H1 (cell line): ENCODE measurements at regions not wholly inside any gene's neighbourhood (a gene's known extent, or its start where the extent isn't known, plus 50 kb on each side); places are given as distances from the start of the nearest gene placed in this dataset.

Source experiments
- CTCF ChIA-PET: fragments of 300-600 bp; sonication (Branson Sonifier 250); formaldehyde crosslinking; loops from one replicate; lab custom pipeline; 2021; ENCODE audit not compliant: partially characterized antibody; lab: Charles Lee
- POLR2A ChIA-PET: fragments of 300-600 bp; sonication (Branson Sonifier 250); formaldehyde crosslinking; loops from one replicate; lab custom pipeline; 2021; ENCODE audit warnings: inconsistent platforms; ENCODE audit not compliant: partially characterized antibody; lab: Charles Lee
- DNase-seq, 2 experiments: peaks; one replicate each; pipeline versions ENCODE4 v3.0.0 to v3.0.0-alpha.2; 2010 to 2022; ENCODE audit warnings: low spot score in 2 of 2, low read depth in 1 of 2, mixed read lengths in 1 of 2
- FAIRE-seq: peaks from 2 replicates; lab custom pipeline; 2011; peaks lifted over from hg19 to GRCh38; lab: Jason Lieb, UNC
- H2AFZ ChIP-seq: 2 replicates; pipeline ENCODE4 v1.8.1; 2012; ENCODE audit warnings: low read length, inconsistent platforms
- H2AK5ac ChIP-seq: 2 replicates; pipeline ENCODE4 v1.6.1; 2013; ENCODE audit warnings: low read depth, low read length
- H2BK120ac ChIP-seq: replicated peaks from 2 replicates; pipeline ENCODE3; 2013; ENCODE audit warnings: low read depth, low read length, inconsistent platforms
- H2BK12ac ChIP-seq: 2 replicates; pipeline ENCODE4 v1.6.1; 2013; ENCODE audit warnings: low read depth, low read length
- H2BK15ac ChIP-seq: 2 replicates; pipeline ENCODE4 v1.6.1; 2013; ENCODE audit warnings: low read length
- H2BK20ac ChIP-seq: 2 replicates; pipeline ENCODE4 v1.6.1; 2013; ENCODE audit warnings: low read length
- H2BK5ac ChIP-seq: 2 replicates; pipeline ENCODE4 v1.6.1; 2013; ENCODE audit warnings: low read depth, low read length
- H3K14ac ChIP-seq: 2 replicates; pipeline ENCODE4 v1.6.1; 2013; ENCODE audit warnings: inconsistent platforms; ENCODE audit not compliant: insufficient read length
- H3K18ac ChIP-seq: 2 replicates; pipeline ENCODE4 v1.6.1; 2013; ENCODE audit warnings: low read length; ENCODE audit errors: extremely low read depth
- H3K23ac ChIP-seq: 2 replicates; pipeline ENCODE4 v1.6.1; 2013; ENCODE audit warnings: inconsistent platforms; ENCODE audit not compliant: insufficient read length
- H3K23me2 ChIP-seq: 2 replicates; pipeline ENCODE4 v1.6.1; 2013; ENCODE audit warnings: low read depth, low read length
- H3K27ac ChIP-seq: 2 replicates; pipeline ENCODE4 v1.6.1; 2011; ENCODE audit warnings: low read depth, low read length, inconsistent platforms
- H3K27me3 ChIP-seq, 4 experiments: replicated peaks in 1 of 4; 1 replicate in 1 of 4; 2 replicates in 3 of 4; pipeline versions ENCODE4 v1.6.1 to v1.8.1; 2011 to 2013; ENCODE audit warnings: low read length in 3 of 4, mild to moderate bottlenecking in 3 of 4, inconsistent platforms in 2 of 4, mixed read lengths in 2 of 4, moderate library complexity in 1 of 4; ENCODE audit not compliant: control insufficient read depth in 3 of 4, insufficient read depth in 3 of 4; ENCODE audit errors: extremely low read depth in 1 of 4
- H3K36me3 ChIP-seq, 4 experiments: 2 replicates each; pipeline versions ENCODE4 v1.6.1 to v1.8.1; 2011 to 2013; ENCODE audit warnings: mild to moderate bottlenecking in 4 of 4, low read length in 3 of 4, moderate library complexity in 2 of 4, control low read depth in 1 of 4, inconsistent platforms in 1 of 4; ENCODE audit not compliant: insufficient read depth in 4 of 4, control insufficient read depth in 2 of 4
- H3K4ac ChIP-seq: replicated peaks from 2 replicates; pipeline ENCODE3; 2013; ENCODE audit warnings: low read length, low read depth, mixed read lengths, inconsistent platforms; ENCODE audit not compliant: insufficient read length
- H3K4me1 ChIP-seq, 4 experiments: replicated peaks in 1 of 4; 1 replicate in 1 of 4; 2 replicates in 3 of 4; pipeline versions ENCODE4 v1.6.1 to v1.8.1; 2011 to 2013; ENCODE audit warnings: low read length in 3 of 4, inconsistent platforms in 2 of 4, mixed read lengths in 1 of 4; ENCODE audit not compliant: insufficient read depth in 4 of 4, control insufficient read depth in 3 of 4
- H3K4me2 ChIP-seq, 2 experiments: 2 replicates each; pipeline versions ENCODE4 v1.6.1 to v1.8.1; 2011 to 2013; ENCODE audit warnings: low read depth in 2 of 2, low read length in 2 of 2, control low read depth in 1 of 2, inconsistent platforms in 1 of 2, mild to moderate bottlenecking in 1 of 2; ENCODE audit not compliant: insufficient read depth in 1 of 2
- H3K4me3 ChIP-seq, 4 experiments: fragments of 200-600, 300-600 bp in 1 of 4; sonication (generic), shearing (Covaris generic), sonication (Bioruptor Twin) in 1 of 4; 2 replicates each; pipeline versions ENCODE4 v1.5.1 to v1.8.1; 2011 to 2016; ENCODE audit warnings: low read length in 4 of 4, low read depth in 3 of 4, control low read depth in 2 of 4, inconsistent platforms in 2 of 4, mild to moderate bottlenecking in 2 of 4, mixed read lengths in 1 of 4, moderate library complexity in 1 of 4; ENCODE audit not compliant: insufficient read depth in 2 of 4; ENCODE audit errors: extremely low read depth in 1 of 4
- H3K56ac ChIP-seq: replicated peaks from 2 replicates; pipeline ENCODE3; 2013; ENCODE audit warnings: low read depth, mild to moderate bottlenecking, mixed read lengths, low read length, inconsistent platforms; ENCODE audit not compliant: insufficient read length
- H3K79me1 ChIP-seq: 2 replicates; pipeline ENCODE4 v1.6.1; 2013; ENCODE audit warnings: low read depth, low read length, control low read depth
- H3K79me2 ChIP-seq, 2 experiments: 2 replicates each; pipeline versions ENCODE4 v1.6.1 to v1.8.1; 2012 to 2013; ENCODE audit warnings: low read length in 2 of 2, mild to moderate bottlenecking in 2 of 2, inconsistent platforms in 1 of 2; ENCODE audit not compliant: insufficient read depth in 2 of 2, control insufficient read depth in 1 of 2
- H3K9ac ChIP-seq, 4 experiments: replicated peaks in 1 of 4; 1 replicate in 1 of 4; 2 replicates in 3 of 4; pipeline versions ENCODE4 v1.6.1 to v1.8.1; 2011 to 2013; ENCODE audit warnings: low read depth in 3 of 4, low read length in 3 of 4, control low read depth in 2 of 4, mild to moderate bottlenecking in 2 of 4, moderate library complexity in 2 of 4, inconsistent platforms in 1 of 4; ENCODE audit errors: extremely low read depth in 1 of 4
- H3K9me3 ChIP-seq, 2 experiments: 2 replicates each; pipeline versions ENCODE4 v1.6.1 to v1.8.1; 2012 to 2013; ENCODE audit warnings: mild to moderate bottlenecking in 2 of 2, moderate library complexity in 2 of 2, control low read depth in 1 of 2, inconsistent platforms in 1 of 2, low read depth in 1 of 2, low read length in 1 of 2, mixed read lengths in 1 of 2; ENCODE audit not compliant: insufficient read depth in 2 of 2
- H4K20me1 ChIP-seq, 2 experiments: replicated peaks in 1 of 2; 2 replicates each; pipeline versions ENCODE3 to v1.8.1; 2011 to 2013; ENCODE audit warnings: inconsistent platforms in 2 of 2, low read length in 2 of 2, mild to moderate bottlenecking in 1 of 2; ENCODE audit not compliant: insufficient read depth in 2 of 2, control insufficient read depth in 1 of 2
- H4K5ac ChIP-seq: 2 replicates; pipeline ENCODE4 v1.6.1; 2013; ENCODE audit warnings: low read length, low read depth, mixed read lengths, inconsistent platforms; ENCODE audit not compliant: insufficient read length
- H4K8ac ChIP-seq: 2 replicates; pipeline ENCODE4 v1.8.0; 2013; ENCODE audit warnings: mild to moderate bottlenecking, moderate library complexity, low read length, inconsistent platforms; ENCODE audit not compliant: insufficient read depth; ENCODE audit errors: extremely low read depth
- H4K91ac ChIP-seq: replicated peaks from 2 replicates; pipeline ENCODE3; 2013; ENCODE audit warnings: low read length, mixed read lengths, inconsistent platforms; ENCODE audit not compliant: insufficient read length
- SIX5 ChIP-seq: IDR thresholded peaks from 2 replicates; pipeline ENCODE4 v1.6.1; 2011; ENCODE audit warnings: mild to moderate bottlenecking, low read depth, low read length
- TBP ChIP-seq: IDR thresholded peaks from 2 replicates; pipeline ENCODE4 v1.6.1; 2011; ENCODE audit warnings: low read depth, low read length, improper control_type of control experiment
- TEAD4 ChIP-seq: IDR thresholded peaks from 2 replicates; pipeline ENCODE4 v1.6.1; 2012; ENCODE audit warnings: low read depth, low read length, inconsistent platforms, mixed read lengths
- WGBS, 2 experiments: shearing (Covaris generic) in 1 of 2; methylation state at CpG; one replicate each; pipeline versions ENCODE4 v1.1.6 to v1.1.7; 2013 to 2015; ENCODE audit warnings: low lambda C conversion rate in 2 of 2, mixed read lengths in 2 of 2, inconsistent platforms in 1 of 2, low coverage in 1 of 2, missing lambda C conversion rate in 1 of 2; ENCODE audit not compliant: insufficient replicate concordance in 2 of 2, insufficient coverage in 1 of 2, insufficient read length in 1 of 2; ENCODE audit errors: extremely low coverage in 1 of 2, missing lambda C conversion rate in 1 of 2; 5-methylcytosine and 5-hydroxymethylcytosine counted together
- TF ChIP-seq, protein P1 (sequence below): IDR thresholded peaks from 2 replicates; pipeline ENCODE4 v1.6.1; 2012; ENCODE audit warnings: inconsistent platforms

DNA sequence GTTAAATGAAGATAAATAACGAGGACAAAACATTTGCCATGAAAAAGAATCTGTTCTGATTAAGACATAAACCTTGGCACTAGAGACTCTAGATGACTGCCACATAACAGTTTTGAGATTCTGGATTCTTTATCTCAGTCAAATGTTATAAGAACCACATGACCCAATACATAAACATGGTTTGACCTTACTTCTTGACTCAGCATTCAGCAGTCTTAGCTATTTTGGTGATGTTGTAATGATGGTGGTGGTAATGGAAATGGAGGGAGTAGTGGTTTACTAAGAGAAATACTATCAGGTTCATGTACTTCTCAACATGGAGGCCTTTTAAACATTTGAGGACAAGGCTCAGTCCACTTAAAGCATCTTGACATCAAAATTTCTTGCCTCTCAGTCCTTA, 925.4 kb downstream of the CDH11 start:
- no peak for DNase-seq
- Histone ChIP-seq H3K27me3 (no peaks in the 10 kb centered on the region), H3K23ac (no peak overlapping the region), H3K18ac (no peak overlapping the region), H2BK15ac (no peak overlapping the region), H2AK5ac (no peak overlapping the region), H3K36me3 (no peaks in the 10 kb centered on the region), H3K56ac (peak overlapping the region; percentile 59), H2AFZ (no peak overlapping the region), H2BK20ac (no peak overlapping the region), H2BK120ac (no peak overlapping the region), H3K27ac (no peak overlapping the region), H3K79me2 (no peaks in the 10 kb centered on the region), H4K20me1 (no peaks in the 10 kb centered on the region), H4K5ac (no peak overlapping the region), H3K4me2 (no peak overlapping the region), H3K23me2 (no peaks in the 10 kb centered on the region), H3K4me3 (no peak overlapping the region), H3K9ac (no peak overlapping the region), H2BK5ac (no peak overlapping the region), H3K4ac (no peak overlapping the region), H4K8ac (no peak overlapping the region), H3K14ac (no peak overlapping the region), H3K9me3 (no peaks in the 10 kb centered on the region), H4K91ac (no peak overlapping the region), H3K79me1 (no peaks in the 10 kb centered on the region), H3K4me1 (no peaks in the 10 kb centered on the region), H2BK12ac (no peak overlapping the region)
- TF ChIP-seq SIX5 (no peak), TEAD4 (no peak), TBP (no peak)
- TF ChIP-seq, protein P1, sequence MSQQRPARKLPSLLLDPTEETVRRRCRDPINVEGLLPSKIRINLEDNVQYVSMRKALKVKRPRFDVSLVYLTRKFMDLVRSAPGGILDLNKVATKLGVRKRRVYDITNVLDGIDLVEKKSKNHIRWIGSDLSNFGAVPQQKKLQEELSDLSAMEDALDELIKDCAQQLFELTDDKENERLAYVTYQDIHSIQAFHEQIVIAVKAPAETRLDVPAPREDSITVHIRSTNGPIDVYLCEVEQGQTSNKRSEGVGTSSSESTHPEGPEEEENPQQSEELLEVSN: no peak
- CTCF ChIA-PET: no interaction called here
- POLR2A ChIA-PET: no interaction called here
- 94% methylated on average over 1 of the region's 1 CpG; no CpG with 5 or more reads in 1 of the 2 experiments for WGBS, 2 experiments
- no peak for FAIRE-seq
